Mucosa of descending colon (tissue), 3 donors: ENCODE measurements at regions not wholly inside any gene's neighbourhood (a gene's known extent, or its start where the extent isn't known, plus 50 kb on each side); places are given as distances from the start of the nearest gene placed in this dataset.

ENCODE experiments used
- ATAC-seq: fragments of 200-7000 bp; cut with Tn5 transposase; one replicate; pipeline ENCODE4 v1.9.1; 2020; ENCODE audit warnings: mild to moderate bottlenecking, moderate library complexity
- DNase-seq, 3 donors: peaks; one replicate each; pipeline ENCODE4 v3.0.0-alpha.2; 2020
- H3K36me3 ChIP-seq: fragments of 200-600 bp; one replicate; pipeline ENCODE4 v1.8.0; 2021; ENCODE audit warnings: low read depth, mild to moderate bottlenecking
- H3K4me1 ChIP-seq: fragments of 200-600 bp; one replicate; pipeline ENCODE4 v1.8.0; 2021; ENCODE audit warnings: low read depth, mild to moderate bottlenecking
- H3K4me3 ChIP-seq: fragments of 200-600 bp; one replicate; pipeline ENCODE4 v1.8.0; 2021; ENCODE audit warnings: mild to moderate bottlenecking
- H3K9me3 ChIP-seq: fragments of 200-600 bp; one replicate; pipeline ENCODE4 v1.8.0; 2021; ENCODE audit warnings: mild to moderate bottlenecking
- CTCF ChIP-seq: fragments of 200-600 bp; IDR thresholded peaks from one replicate; pipeline ENCODE4 v1.8.0; 2022; ENCODE audit warnings: antibody characterized with exemption, mild to moderate bottlenecking
- intact Hi-C, 2 donors: fragments of 100-400 bp; cut with DNase I in 1 of 2; cut with micrococcal nuclease in 1 of 2; formaldehyde crosslinking; loops; one replicate each; pipeline versions ENCODE4 v1.11.0 to v1.11.1; 2022; cut with DNase I, micrococcal nuclease
- donor health status: DM: no; HTN: no; CAD: no; lungs with moderate emphysema.
- donor health status: DM: no; HTN: no; CAD: no.
- donor health status: DM: no; HTN: yes; CAD: no.

GRCh38 chr2:217218269-217219163 is 358.7 kb upstream of the TNP1 start:
- Histone ChIP-seq H3K36me3 (no peaks in the 10 kb centered on the region), H3K9me3 (no peaks in the 10 kb centered on the region), H3K4me1 (no peaks in the 10 kb centered on the region), H3K4me3 (no peak overlapping the region)
- TF ChIP-seq CTCF, result no peak
- ATAC-seq (no peak), DNase-seq (no peak)
- intact Hi-C loops, result no loop called here

- Histone ChIP-seq H3K4me3 (no peak overlapping the region), H3K4me1 (no peaks in the 10 kb centered on the region), H3K36me3 (no peaks in the 10 kb centered on the region), H3K9me3 (no peaks in the 10 kb centered on the region)
- ATAC-seq, result no peak
- DNase-seq, result no peak
- no peak for TF ChIP-seq CTCF
- intact Hi-C loops, result no loop called here
Observed at GRCh38 chr2:217216982-217217381, 357.1 kb upstream of the TNP1 start.

- Histone ChIP-seq H3K9me3 (no peaks in the 10 kb centered on the region), H3K4me3 (no peak overlapping the region), H3K4me1 (no peaks in the 10 kb centered on the region), H3K36me3 (no peaks in the 10 kb centered on the region)
- TF ChIP-seq CTCF, result no peak
- intact Hi-C loops, result no loop called here
- no peak for DNase-seq
- ATAC-seq, result no peak
Observed at GRCh38 chr2:217216316-217216715, 356.5 kb upstream of the TNP1 start.

GRCh38 chr2:217215877-217216276 is 356.0 kb upstream of the TNP1 start:
- DNase-seq, result no peak
- H3K4me1 ChIP-seq, result no peaks in the 10 kb centered on the region
- ATAC-seq, result no peak

GRCh38 chr2:217208867-217209266 is 349.0 kb upstream of the TNP1 start:
- H3K9me3 ChIP-seq, result no peaks in the 10 kb centered on the region
- no peaks in the 10 kb centered on the region for H3K4me1 ChIP-seq
- H3K4me3 ChIP-seq, result no peak overlapping the region
- ATAC-seq (no peak), DNase-seq (no peak)
- intact Hi-C loops, result no loop called here
- H3K36me3 ChIP-seq, result no peaks in the 10 kb centered on the region
- TF ChIP-seq CTCF, result no peak

More at GRCh38 chr2:217215877-217216276, 356.0 kb upstream of the TNP1 start:
- Histone ChIP-seq H3K9me3 (no peaks in the 10 kb centered on the region), H3K4me3 (no peak overlapping the region), H3K36me3 (no peaks in the 10 kb centered on the region)
- intact Hi-C loops, result no loop called here
- TF ChIP-seq CTCF, result no peak

- intact Hi-C loops, result no loop called here
- TF ChIP-seq CTCF, result no peak
- Histone ChIP-seq H3K9me3 (no peaks in the 10 kb centered on the region), H3K36me3 (no peaks in the 10 kb centered on the region), H3K4me1 (no peaks in the 10 kb centered on the region), H3K4me3 (no peak overlapping the region)
- ATAC-seq (no peak), DNase-seq (no peak)
Observed at GRCh38 chr2:217207699-217208010, 347.8 kb upstream of the TNP1 start.
